Astrocyte (in vitro differentiated cells and primary cell): ENCODE measurements at regions not wholly inside any gene's neighbourhood (a gene's known extent, or its start where the extent isn't known, plus 50 kb on each side); places are given as distances from the start of the nearest gene placed in this dataset.
"Not testable (repeated sequence)": the region's sequence is repeated elsewhere in the genome, so short reads cannot be mapped to it uniquely, and the experiment has no call there.

Experiments used
- EZH2 ChIP-seq: IDR thresholded peaks from 2 replicates; pipeline ENCODE4 v1.6.1; 2012; ENCODE audit warnings: mild to moderate bottlenecking, low read length, inconsistent platforms; ENCODE audit not compliant: insufficient read depth
- TF ChIP-seq, protein P1 (sequence below): IDR thresholded peaks from 2 replicates; pipeline ENCODE4 v1.5.1; 2011; ENCODE audit warnings: low read depth, mild to moderate bottlenecking, inconsistent platforms, low read length, moderate library complexity; ENCODE audit not compliant: insufficient read depth

GRCh38 chr6:3978966-3979365 lies 100.0 kb downstream of the FAM217A start:
- TF ChIP-seq, protein P1, sequence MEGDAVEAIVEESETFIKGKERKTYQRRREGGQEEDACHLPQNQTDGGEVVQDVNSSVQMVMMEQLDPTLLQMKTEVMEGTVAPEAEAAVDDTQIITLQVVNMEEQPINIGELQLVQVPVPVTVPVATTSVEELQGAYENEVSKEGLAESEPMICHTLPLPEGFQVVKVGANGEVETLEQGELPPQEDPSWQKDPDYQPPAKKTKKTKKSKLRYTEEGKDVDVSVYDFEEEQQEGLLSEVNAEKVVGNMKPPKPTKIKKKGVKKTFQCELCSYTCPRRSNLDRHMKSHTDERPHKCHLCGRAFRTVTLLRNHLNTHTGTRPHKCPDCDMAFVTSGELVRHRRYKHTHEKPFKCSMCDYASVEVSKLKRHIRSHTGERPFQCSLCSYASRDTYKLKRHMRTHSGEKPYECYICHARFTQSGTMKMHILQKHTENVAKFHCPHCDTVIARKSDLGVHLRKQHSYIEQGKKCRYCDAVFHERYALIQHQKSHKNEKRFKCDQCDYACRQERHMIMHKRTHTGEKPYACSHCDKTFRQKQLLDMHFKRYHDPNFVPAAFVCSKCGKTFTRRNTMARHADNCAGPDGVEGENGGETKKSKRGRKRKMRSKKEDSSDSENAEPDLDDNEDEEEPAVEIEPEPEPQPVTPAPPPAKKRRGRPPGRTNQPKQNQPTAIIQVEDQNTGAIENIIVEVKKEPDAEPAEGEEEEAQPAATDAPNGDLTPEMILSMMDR: not testable (repeated sequence)
- TF ChIP-seq EZH2: not testable (repeated sequence)
